IPS-18c (cell line): ENCODE measurements at regions not wholly inside any gene's neighbourhood (a gene's known extent, or its start where the extent isn't known, plus 50 kb on each side); places are given as distances from the start of the nearest gene placed in this dataset.

ENCODE experiments used
- H3K4me3 ChIP-seq: 2 replicates; pipeline ENCODE4 v1.7.0; 2013; ENCODE audit warnings: low read depth, mild to moderate bottlenecking, low read length, moderate library complexity; ENCODE audit not compliant: insufficient read depth
- H3K9me3 ChIP-seq: one replicate; pipeline ENCODE4 v1.6.1; 2013; ENCODE audit warnings: mild to moderate bottlenecking, low read length, moderate library complexity; ENCODE audit not compliant: control insufficient read depth, insufficient read depth

DNA sequence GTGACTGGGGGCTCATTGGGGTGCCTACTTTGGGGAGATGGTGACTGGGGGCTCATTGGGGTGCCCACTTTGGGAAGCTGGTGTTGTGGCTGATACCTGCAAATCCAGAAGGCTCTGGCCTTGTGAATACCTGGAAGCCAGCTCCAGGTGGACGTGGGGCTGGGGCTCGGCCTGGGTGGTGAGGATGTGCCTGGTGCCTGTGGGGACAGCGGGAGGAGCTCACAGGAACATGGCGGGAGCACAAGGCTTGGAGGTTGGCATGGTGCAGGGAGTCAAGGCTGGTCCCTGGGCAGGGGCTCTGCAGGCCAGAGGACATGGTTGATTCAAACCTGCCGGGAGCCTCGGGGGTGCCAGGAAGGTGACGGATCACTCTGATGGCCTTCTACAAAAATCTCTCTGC lies 1165.7 kb downstream of the BRD1 start:
- Histone ChIP-seq H3K4me3 (no peak overlapping the region), H3K9me3 (peaks cover 2% of the 10 kb centered on the region)

- no peak overlapping the region for H3K4me3 ChIP-seq
- peaks cover 2% of the 10 kb centered on the region for H3K9me3 ChIP-seq
Measured at GRCh38 chr22:48660790-48661740, 1166.6 kb downstream of the BRD1 start.

DNA sequence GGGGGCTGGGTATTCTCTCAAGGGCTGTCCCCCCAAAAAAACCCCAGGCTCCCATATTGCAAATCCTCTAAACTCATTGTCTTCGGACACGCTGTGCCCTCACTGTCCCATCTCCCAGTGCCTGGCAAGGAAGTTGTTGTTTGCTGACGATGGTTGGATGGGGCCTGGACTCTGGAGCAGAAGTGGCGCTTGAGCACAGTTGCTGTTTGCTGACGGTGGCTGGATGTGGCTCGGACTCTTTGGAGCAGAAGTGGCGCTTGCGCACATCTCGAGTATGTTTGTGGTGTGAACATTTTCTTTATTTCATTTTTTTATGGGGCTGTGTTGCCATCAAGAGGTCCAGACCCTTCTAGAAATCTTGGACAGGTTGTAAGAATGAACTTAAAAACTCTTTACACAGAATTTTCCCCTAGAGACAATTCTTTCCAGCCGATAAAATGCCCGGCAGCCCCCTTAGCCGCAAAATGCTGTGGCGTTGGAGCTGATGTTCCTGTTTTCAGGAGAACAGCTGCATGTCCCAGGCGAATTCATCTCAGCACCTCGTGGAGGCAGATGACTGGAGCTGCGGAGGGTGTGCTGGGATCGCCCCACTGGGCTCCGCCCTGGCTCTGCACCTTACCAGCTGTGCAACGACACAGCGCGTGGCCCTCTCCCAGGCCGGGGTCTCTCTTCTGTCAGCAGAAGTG lies 1167.4 kb downstream of the BRD1 start:
- Histone ChIP-seq H3K4me3 (no peak overlapping the region), H3K9me3 (peaks cover 2% of the 10 kb centered on the region)

GRCh38 chr22:48659404-48659996 lies 1168.2 kb downstream of the BRD1 start:
- no peak overlapping the region for H3K4me3 ChIP-seq
- H3K9me3 ChIP-seq = peaks cover 2% of the 10 kb centered on the region

DNA sequence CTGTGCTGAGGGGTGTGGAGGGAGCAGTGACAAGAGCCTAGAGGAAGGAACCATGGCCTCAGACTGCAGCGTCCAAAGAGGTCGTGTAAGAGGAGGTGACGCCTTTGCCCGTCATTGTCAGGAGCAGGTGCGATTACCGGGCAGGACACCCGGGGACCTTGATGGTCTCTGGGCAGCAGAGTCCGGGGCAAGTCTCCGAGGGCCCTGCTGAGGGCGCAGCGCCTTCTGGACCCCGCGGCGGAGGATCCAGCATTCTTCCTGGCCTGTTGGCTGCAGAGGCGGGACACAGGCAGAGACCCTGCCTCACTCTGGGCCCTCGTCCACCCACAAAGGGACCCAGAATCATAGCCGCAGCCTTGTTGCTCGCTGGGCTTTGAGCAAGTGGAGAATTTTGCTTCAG lies 1168.8 kb downstream of the BRD1 start:
- H3K4me3 ChIP-seq = no peak overlapping the region
- H3K9me3 ChIP-seq = peaks cover 2% of the 10 kb centered on the region

DNA sequence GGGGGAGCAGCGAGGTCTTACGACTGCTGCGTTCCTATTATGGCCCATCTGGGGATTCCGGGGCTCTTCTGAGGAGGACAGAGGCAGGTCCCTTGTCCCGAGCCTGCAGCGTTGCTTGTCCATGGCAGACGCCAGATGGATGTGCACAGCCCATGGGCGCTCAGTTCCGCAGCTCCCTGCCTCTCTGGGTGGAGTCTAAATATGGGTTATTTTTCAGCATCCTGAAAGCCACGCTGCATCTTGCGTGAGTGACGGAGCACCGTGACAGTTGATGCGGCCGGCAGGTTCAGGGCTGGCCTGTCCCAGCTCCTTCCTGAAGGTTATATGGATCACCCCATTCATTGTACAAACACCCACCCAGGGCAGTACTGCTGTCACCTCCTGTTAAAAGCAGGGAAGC lies 1169.4 kb downstream of the BRD1 start:
- Histone ChIP-seq H3K9me3 (peaks cover 2% of the 10 kb centered on the region), H3K4me3 (no peak overlapping the region)

DNA sequence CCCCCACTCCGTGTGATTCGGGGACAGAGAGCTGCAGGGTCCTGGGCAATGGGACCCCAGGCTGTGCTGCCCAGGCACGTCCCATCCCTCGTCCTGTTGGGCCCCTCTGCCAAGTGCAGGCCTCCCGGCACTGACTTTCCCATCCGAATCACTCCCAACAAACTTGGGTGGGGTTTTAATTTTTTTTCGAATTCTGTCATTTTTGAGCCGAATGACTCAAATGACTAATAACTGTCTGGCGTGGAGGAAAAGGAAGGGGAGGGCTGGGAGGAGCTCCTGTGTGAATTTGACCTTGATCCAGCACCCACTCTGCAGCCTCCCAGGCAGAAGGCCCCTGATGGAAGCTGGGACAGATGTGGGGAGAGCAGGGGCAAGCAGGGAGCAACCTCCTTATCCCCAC lies 1173.2 kb downstream of the BRD1 start:
- no peak overlapping the region for H3K4me3 ChIP-seq
- no peaks in the 10 kb centered on the region for H3K9me3 ChIP-seq

DNA sequence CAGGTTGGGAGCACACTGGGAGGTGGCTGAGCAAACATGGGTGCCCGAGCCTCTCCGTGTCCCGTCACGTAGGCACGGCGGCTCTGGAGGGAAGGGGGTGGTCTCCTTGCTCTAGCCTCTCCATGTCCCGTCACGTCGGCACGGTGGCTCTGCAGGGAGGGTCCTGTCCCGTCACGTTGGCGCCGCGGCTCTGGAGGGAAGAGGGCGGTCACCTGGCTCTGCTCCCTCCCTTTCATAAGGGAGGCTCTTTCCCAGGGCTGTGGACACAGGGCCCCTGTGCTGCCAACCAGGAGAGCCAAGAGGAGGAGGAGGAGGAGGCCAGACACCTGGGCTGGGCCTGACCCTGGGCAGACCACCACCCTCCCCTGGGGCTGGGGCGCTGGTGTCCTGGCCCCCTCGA lies 1173.7 kb downstream of the BRD1 start:
- Histone ChIP-seq H3K9me3 (no peaks in the 10 kb centered on the region), H3K4me3 (no peak overlapping the region)

DNA sequence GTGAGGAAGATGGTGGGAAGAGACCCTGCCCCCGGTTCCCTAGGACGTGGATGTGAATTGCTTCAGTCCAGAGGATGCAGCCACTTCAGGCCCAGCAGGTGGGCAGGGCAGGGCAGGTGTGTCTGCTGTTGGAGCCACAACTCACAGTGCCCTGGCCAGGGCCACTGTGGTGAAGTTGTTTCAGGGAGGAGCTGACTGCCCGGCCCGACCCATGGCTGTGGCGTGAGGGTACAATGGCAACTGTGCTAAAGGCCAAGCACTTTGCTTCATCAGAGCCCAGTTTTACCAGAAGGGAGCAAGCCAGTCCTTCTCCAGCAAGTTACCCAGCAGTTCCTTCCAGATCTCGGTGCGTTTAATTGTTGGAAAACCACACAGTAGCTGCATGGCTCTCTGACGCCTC lies 1174.4 kb downstream of the BRD1 start:
- no peaks in the 10 kb centered on the region for H3K9me3 ChIP-seq

GRCh38 chr22:48652796-48653195 lies 1174.9 kb downstream of the BRD1 start:
- no peaks in the 10 kb centered on the region for H3K9me3 ChIP-seq
- no peak overlapping the region for H3K4me3 ChIP-seq

More for the DNA sequence above, 1174.4 kb downstream of the BRD1 start:
- H3K4me3 ChIP-seq = no peak overlapping the region

DNA sequence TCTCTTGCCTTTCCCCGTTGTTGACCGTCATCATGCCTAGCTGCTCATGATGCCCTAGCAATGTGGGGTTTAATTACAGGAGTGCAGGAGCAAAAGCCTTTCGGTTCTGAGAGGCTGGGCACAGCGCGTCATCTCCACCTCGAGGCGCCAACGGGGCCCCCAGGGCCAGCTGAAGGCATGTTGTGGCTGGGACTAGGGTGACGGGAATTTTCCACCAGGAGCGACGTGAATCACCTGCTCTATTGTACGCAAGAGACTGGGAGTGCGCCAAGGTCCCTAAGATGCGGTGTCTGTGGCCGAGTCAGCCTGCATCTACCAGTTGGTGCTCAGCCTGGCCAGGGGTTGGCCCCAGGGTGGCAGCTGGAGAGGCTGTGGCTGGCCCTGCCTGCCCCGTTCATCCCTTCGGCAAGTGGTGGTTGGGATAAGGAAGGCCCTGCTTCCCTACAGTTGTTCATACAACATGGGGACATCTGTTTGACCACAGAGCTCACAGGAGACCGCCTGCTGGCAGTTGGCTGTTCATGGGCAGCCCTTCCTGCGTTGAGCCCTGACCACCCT lies 1175.6 kb downstream of the BRD1 start:
- Histone ChIP-seq H3K4me3 (no peak overlapping the region), H3K9me3 (no peaks in the 10 kb centered on the region)

DNA sequence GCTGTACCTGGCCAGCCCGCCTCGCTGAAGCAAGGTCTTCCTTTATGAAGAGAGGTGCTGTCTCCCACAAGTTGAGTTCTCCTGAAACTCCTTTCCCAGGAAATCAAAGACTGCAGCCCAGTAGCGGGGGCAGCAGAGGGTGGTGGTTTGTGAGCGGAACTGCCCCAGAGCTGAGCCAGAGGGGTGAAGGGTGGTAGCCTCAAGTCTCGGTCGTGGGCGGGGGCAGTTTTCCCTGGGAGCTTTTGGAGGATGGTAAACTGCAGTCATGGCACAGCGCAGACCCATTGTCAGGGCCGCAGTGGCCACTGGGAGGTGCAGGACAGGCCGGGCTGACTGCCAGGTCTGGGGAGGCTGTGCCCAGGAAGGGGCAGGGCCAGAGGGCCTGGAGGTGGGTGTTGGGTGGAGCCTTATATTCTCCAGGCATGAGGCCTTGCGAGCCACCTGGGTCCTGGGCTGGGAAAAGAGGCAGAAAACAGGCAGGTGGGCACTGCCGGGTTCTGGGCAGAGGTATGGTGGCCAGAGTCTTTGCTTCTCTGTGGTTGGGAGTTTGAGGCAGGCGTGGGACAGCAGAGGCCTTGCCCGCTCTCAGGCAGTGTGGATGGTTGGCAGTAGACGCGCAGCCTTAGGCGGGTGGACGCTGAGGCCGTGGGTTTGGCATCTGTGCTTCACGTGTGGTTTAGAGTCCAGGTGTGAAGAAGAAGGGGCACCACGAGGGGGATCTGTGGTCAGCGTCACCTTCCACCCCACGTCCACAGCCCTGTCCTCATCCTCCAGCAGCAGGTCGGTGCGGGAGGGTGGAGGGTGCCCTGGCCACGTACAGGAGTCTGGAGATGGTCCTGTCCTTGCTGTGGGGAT lies 1176.4 kb downstream of the BRD1 start:
- Histone ChIP-seq H3K9me3 (no peaks in the 10 kb centered on the region), H3K4me3 (no peak overlapping the region)

DNA sequence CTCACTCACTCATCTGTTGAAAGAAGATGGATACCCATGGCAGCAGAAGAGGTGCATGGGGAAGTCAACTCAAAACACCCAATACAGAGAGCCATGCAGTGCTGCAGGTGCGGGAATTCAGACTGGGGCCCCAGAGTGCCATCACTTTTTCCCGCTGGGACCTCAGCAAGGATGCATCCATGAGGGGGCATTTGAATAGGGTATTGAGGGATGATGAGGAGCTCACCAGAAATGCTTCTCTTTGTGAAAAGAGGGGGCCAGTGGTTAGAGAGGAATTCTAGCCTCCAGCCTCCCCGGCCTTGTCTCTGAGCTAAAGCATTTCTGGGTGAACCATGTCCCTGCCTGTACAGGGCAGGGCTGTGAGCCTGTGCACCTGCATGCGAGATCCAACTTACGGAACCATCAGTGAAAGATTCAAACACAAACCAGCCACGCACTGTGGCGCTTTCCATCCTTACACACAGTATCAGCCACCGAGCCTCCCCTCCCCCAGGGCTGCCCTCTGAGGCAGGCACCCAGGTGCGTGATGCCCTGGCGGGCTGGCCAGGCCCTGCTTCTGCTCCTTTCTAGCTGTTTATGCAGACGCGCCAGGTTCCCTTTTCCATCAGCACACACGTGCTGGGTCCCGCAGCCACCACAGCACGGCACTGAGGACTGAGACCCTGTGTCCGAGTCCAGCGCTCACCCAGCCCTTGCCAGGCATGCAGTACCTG lies 1177.2 kb downstream of the BRD1 start:
- Histone ChIP-seq H3K4me3 (no peak overlapping the region), H3K9me3 (no peaks in the 10 kb centered on the region)

- Histone ChIP-seq H3K4me3 (no peak overlapping the region), H3K9me3 (no peaks in the 10 kb centered on the region)
Measured at GRCh38 chr22:48649466-48649865, 1178.2 kb downstream of the BRD1 start.

DNA sequence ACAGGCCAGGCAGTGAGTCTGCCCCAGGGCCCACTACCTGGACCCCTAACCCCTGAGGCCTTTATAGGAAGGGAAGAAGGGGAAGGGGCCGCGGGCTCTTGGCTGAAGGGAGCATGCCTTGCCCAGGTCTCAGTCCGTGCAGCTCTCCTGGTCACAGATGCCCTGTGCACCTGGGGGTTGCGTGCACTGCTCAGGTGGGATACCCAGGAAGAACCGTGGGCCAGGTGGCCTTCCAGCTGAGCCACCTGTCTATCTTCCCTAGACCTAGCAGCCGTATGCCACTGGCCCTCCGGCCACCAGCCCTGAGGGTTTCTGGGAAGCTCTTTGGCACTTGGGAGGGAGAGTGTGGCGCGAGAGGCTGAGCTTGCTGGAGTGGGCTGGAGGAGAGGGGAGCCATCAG lies 1178.6 kb downstream of the BRD1 start:
- no peak overlapping the region for H3K4me3 ChIP-seq
- H3K9me3 ChIP-seq = no peaks in the 10 kb centered on the region
